ENCODE measurements at regions not wholly inside any gene's neighbourhood (a gene's known extent, or its start where the extent isn't known, plus 50 kb on each side); places are given as distances from the start of the nearest gene placed in this dataset.

DNA sequence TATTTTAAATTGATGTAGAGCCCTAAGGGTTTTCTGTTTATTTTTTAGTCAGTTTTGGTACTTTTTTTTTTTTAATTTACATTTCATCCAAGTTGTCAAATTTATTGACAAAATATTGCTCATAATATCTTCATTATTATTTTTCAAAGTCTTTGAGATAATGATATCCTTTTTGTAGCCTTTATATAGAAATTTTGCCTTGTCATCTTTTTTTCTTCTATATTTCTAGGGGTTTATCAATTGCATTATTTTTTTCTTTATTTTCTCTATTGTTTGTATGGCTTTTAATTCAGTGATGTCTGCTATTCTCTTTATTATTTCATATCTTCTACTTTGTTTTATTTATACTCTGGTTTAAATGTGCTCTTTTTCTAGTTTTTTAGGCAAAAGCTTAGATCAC is 863.0 kb upstream of the GJE1 start:
- DNase-seq: no peak

DNA sequence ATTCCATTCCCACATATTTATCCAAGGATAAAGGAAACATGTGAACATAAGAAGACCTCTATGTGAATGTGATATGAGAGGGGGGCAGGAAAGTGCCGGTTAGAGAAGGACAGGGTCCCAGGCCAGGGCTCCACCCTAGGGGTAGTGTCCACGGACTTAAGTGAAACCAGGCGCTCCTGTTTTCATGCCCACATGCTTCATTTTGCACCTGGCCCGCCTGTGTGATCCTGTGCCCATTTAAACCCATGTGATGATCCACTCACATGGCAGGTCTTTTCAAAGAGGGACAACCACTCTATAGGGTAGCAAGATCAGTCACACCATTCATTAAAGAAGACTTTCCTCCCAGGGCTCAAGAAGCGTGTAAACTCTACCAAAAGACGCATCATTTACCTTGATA is 865.3 kb upstream of the GJE1 start:
- no peak for DNase-seq

DNA sequence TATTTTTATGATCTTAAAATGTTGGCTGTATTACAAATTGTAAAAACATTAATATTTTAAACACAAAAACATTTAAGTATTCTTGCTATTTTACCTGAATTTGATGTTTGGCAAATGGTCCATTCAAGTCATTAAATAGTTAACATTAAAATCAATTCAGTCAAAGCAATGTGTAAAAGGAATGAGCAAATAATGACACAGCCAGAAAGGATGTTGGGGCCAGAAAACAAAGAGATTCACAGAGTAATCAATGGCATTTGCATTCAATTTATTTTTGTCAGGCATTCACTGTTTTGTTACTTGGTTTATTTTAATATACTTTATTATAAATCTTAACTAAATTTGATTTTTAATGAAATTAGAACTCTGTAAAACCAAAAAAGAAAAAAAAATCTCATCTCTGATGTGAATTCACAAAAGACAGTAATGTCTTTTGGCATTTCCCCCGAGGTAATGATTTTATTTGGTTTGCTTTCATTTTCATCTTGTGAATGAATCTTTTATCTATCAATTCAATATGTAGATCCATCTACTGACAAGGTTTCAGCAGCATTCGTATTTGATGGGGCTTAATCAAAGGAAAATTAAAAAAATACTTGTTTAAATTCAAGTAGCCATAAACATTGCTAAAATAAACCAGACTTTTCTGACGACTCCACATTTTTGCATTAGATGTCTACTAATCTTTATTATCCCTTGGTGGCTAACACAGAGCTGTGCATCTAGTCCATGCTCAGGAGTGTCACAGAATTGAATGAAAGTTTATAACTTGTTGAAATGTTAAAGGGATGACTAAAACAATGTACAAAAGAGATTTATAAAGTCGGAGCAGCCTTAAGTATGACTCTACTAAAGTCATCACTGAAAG is 866.7 kb upstream of the GJE1 start:
- DNase-seq: no peak

DNA sequence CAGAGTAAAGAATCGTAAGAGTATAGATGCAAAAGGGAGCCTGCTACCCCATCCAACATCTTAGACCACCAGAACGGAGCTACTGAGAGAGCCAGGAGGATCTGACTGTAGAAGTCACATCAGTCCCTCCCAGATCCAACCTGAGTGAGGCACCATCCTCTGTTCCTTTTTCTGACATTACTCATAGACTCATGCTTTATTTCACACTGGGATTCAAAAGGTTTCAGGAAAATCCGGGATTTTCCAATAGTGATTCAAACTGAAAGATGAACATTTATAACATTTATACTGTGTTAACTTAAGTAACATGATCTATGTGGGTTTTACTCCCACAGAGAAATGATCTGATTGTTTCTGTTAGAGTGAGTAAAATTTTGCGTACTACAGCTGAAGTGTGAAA is 868.6 kb upstream of the GJE1 start:
- DNase-seq: no peak

DNA sequence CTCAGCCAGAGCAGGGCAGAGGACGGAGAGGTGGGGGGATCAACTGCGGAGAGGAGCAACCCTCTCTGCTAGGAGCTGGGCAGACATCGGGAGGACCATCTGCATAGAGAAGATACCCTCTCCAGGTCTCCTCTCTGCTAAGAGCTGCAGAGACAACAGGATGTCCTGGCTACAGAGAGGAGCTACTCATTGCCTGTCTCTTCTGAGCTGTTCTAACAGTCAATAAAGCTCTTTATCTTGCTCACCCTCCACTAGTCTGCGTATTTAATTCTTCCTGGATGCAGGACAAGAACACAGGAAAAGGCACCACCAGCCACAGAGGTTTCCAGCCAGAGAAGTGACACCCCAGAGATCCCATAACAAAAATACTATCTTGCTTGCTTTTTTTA is 871.1 kb upstream of the GJE1 start:
- DNase-seq: no peak

DNA sequence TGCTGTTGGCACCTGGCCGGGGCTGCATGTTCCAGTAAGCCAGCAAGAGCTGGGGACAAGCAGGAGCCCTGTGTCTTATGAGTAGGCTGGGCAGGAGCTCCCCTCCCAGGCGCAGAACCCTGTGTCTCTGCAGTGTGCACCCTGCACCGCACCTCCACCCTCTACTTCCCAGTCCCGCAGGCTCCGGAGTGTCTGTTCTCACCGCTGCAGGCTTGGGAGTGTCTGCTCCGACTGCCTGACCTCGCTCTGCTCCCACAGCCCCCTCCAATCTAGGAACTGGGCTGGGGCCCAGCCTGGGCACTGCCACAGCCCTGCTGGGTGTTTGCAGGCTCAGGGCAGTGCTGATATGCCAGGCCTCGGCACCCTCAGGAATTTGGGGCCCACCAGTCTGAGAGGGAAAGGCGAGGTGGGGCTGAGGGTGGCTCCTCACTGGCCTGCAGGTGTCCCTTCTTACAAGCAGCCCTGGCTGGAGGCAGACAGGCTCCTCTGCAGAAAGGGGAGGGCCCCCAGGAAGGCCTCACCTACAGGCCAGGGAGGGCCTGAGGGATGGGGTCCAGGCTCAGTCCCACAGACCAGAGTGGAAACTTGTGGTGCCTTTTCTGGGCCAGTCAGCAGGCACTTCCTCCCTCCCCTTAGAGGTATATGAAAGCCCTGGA is 871.6 kb upstream of the GJE1 start:
- DNase-seq: no peak

DNA sequence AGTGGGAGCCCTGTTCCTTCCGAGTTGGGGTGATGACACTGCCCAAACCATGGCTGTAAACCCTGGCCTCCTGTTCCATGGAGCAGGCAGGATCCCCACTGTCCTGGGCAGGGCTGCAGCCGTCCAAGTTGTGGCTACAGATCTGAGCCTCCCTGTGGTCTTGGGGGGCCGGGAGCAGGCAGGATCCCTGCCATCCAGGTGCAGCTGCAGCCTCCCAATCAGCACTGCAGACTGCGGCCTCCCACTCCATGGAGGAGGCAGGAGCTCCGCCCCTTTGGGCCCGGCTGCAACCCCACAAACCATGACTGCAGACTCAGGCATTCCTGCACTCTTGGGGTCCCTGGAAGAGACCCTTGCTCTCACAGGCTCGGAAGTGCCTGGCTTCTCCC is 872.1 kb upstream of the GJE1 start:
- DNase-seq: no peak

DNA sequence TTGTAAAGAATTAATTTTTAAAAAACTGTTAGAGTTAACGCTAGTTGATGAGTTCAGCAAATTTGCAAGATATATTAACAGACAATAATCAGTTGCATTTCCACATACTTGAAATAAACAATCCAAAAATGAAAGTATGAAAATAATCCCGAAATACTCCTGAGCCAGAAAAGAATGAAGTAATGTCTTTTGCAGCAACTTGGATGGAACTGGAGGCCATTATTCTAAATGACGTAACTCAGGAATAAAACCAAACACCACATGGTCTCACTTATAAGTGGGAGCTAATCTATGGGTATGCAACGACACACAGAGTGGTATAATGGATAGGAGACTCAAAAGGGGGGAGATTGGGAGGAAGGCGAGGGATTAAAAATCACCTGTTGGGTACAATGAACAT is 872.9 kb upstream of the GJE1 start:
- no peak for DNase-seq

DNA sequence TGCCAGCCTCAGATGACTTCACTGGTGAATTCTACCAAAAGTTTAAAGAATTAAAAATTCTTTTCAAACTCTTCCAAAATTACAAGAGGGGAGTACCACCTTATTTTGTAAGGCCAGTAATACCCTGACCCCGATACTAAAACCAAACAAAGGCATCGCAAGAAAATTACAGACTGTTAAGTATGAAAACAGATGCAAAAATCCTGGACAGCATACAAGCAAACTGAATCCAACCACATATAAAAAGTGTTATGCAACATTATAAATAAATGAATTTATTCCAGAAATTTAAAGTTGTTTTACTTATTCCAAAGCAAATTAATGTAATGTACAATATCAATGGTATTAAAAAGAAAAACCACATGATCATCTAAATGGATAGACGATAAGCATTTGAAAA is 873.6 kb upstream of the GJE1 start:
- no peak for DNase-seq

DNA sequence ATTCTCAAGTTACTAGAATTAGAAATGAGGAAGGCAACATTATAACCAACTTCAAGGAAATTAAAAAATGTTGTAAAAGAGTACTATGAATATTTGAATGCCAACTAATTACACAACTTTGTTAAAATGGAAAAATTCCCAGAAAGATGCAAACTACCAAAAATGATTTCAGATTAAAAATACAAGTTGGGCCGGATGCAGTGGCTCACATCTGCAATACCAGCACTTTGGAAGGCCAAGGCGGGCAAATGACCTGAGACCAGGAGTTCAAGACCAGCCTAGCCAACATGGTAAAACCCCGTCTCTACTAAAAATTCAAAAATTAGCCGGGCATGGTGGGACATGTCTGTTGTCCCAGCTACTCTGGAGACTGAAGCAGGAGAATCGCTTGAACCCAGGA is 874.2 kb upstream of the GJE1 start:
- no peak for DNase-seq

DNA sequence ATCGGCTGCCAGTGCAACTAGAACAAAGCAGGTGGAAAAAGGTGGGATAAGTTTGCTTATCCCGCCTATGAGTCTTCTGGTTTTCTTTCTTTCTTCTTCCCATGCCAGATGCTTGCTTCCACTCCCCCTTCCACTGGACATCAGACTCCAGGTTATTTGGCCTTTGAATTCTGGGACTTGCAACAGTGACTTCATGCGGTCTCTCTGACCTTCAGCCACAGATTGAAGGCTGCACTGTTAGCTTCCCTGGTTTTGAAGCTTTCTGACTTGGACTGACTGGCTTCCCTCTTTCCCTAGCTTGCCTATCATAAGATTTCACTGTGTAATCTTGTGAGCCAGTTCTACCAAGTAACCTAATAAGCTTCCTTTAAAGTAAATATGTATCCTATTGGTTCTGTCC is 878.4 kb upstream of the GJE1 start:
- DNase-seq: no peak

DNA sequence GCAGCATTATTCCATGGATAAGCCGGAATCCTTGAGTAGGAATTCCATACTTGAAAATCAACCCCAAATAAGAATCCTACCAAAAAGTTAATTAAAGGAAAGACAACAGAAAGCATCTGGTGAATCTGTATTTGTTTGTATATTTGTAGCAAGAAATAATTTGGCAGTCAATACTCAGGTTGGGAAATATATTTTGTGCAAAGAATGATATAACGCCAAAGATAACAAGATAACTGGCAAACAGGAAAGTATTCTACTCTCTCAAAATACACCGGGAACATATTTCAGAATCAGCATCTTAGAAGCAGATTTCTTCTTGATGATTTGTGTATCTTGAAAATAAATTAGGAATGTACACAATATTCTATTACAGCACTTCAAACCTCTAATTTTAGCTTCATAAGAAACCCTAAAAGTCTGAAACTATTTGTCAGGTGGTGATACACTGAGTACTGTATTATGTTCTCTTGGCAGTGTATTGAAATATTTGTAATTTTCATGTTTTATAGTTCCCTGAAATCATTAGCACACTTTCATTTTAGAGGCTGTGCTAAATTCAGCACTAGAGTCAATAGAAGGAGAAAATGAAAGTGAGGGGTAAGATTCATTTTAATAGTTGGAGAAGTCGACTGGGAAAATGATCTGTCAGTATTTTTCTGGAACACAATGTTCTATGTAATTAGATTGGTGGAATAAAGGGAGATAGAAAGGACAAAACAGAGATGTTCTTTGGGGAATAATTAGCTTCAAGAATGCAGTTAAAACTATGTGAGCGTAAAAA is 879.7 kb upstream of the GJE1 start:
- no peak for DNase-seq

DNA sequence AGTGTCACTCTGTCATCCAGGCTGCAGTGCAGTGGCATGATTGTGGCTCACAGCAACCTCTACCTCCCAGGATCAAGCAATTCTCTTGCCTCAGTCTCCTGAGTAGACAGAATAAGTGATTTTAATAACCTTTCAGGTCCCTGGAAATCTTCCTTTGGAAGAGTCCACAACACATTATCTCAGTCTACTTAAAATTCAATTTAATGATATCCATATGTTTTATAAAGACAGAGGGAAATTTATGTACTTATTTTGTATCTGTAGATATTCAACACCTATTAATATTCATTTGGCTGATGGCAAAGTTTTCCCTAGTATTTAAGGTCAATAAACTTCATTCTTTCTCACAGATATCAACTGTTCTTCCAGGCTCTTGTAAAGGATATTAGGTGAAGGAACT is 881.4 kb upstream of the GJE1 start:
- DNase-seq: no peak

DNA sequence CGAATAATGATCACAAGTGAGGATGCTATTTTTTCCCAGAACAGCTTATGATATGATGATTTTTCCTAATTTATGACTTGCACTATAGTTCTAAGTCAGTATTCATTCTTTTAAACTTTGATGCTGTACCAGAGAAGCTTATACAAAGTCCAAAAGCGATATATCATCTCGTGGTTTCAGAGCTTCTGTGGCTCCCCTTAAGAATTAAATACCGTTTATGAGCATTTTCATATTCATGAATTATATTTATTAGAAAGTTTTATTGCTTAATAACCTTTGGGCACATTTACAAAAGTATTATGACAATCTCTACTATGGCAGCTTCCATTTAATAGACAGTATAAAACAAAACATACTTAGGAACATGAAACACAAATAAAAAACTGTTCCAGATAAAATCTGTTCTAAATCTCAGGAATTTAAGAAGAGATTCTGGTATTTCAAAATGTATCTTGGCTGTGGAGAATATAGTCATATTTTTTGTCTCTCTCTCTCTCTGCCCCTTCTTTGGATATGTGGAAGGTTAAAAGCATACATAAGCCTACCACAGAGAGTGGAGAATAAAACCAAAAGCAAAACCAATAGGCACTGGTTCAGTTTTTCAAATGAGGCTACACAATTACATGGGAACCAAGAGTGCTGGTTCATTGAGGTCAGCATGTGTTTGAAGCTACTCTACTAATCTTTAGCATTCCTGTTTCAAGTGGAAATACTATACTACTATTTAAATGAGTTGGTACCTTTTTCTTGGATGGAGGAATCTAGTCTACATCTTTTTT is 884.5 kb upstream of the GJE1 start:
- DNase-seq: no peak

DNA sequence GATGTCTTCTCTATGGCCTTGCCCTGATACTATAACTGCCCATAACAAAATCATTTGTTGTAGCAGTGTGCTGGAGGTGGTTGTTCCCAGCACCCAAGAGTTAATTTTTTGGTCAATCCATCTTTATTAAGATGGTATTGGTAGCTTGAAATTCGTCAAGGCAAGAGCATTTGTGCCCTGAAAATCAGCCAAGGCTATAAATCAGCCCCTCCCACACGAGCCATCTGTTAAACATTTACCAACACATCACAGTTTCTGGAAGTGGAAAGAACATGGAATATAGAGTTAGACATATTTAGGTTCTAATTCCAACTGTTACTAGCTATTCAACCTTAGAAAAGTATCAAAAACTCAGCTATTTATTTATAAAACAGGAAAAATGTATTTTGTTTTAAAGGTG is 888.4 kb upstream of the GJE1 start:
- no peak for DNase-seq

DNA sequence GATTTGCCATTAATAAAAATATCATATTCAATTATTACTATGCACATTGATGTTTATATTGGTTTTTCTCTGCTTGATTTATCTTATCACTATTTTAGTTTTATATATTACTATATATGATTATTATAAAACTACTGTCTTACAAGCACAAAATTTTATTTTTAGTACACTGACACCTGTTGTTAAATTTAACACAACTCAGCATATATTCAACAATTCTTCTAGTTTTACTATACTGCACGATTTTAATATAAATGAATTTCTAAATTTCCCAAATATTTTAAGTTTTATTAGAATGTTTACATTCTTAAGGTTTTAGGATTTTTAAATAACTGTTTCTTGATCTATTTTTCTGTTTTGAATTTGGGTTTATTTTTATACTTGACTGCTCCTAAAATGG is 889.8 kb upstream of the GJE1 start:
- no peak for DNase-seq

DNA sequence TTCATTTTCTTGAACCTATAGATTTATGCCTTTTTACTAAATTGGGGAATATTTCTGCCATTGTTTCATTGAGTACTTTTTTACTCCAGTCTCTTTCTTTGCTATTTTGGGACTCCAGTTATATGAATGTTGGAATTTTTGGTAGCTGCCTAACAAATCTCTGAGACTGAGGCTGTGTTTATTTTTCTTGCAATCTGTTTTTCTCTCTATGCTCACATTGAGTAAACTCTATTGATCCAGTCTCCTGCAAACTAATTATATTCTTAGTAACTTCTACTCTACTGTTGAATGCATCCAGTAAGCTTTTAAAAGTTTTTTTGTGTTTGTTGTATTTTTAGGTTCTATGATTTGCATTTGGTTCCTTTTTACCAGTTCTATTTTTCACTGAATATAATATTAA is 903.4 kb upstream of the GJE1 start:
- DNase-seq: no peak

DNA sequence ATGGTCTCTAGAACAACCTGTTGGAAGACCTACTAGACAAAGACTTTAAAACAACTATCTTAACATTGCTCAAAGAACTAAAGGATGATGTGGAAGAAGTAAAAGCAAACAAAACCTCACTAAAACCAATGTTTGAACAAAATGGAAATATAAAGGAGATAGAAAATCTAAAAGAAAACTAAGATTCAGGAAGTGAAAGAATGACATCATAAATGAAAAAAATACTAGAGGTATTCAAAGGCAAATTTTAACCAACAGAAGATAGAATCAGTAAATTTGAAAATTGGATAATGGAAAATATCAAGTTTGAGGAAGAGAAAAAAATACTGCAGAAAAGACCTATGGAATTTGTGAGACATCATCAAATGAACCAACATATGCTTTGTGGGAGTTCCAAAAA is 914.1 kb upstream of the GJE1 start:
- DNase-seq: no peak

DNA sequence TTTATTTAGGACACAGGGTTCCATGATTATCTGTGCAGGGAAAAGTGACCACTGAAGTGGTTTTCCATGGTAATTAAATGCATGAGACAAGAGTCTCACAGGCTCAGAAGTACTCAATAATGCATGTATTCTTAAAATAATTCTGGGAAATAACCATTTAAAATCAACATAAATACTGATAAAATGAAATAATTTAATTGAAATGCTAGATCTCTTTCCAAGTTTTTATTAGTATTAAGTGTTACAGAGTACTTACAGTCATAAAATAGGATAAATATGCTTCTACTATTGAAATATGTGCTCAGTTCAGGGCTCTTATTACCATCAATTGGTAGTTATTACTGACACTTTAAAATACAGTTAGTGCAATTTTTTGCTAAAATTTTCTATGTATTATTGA is 916.0 kb upstream of the GJE1 start:
- no peak for DNase-seq

DNA sequence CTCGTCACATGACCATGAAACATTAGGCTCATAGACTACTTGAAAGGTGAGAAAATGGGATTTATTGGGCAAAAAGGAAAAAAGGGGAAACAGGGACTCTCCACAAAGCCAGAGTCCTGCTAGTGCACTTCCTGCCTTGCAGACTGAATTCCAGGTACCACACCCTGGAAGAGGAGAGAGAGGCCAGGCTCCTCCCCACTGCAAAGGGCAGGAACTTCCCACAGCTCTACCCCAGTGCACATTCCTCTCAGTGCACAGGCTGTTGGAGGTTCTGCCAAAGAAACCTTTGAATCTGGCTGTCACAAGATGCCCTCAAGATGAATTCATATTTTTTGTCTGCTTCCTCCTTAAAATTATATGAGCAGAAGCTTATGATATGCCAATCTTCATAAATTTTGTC is 920.4 kb upstream of the GJE1 start:
- DNase-seq: no peak

DNA sequence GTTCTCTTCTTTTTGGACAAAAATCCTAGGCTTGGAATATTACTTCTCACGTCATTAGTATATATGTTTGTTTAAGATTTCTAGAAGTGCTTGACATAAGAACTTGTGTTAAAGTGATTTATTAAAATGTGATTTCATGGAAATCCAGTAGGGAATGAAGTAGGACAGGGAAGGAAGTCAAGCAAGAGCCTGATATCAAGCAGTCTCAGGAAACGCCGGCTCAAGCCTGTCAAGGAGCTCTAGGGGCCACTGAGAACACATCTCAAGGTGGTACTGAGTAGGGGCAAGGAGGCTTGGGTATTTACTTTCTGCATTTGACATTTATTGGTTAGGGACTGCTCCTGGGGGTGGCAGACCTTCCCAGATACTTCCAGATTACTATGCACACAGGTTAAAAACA is 920.9 kb upstream of the GJE1 start:
- DNase-seq: no peak

DNA sequence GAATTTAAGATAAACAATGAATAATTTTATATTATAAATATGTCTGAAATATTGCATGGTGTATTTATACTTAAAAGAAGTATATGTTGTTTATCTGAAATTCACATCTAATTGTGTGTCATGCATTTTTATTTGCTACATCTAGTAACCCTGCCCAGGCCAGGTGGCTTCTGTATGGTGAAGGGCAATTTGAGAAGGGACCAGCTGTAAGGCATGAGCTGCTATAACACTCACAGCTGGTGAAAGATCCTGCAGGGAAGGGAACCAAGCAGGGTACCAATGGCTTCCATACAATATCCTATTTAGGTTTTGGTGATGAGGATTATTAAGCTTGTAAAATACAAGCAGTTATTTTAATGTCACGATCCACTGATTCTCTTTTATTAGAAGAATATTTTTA is 921.8 kb upstream of the GJE1 start:
- no peak for DNase-seq

DNA sequence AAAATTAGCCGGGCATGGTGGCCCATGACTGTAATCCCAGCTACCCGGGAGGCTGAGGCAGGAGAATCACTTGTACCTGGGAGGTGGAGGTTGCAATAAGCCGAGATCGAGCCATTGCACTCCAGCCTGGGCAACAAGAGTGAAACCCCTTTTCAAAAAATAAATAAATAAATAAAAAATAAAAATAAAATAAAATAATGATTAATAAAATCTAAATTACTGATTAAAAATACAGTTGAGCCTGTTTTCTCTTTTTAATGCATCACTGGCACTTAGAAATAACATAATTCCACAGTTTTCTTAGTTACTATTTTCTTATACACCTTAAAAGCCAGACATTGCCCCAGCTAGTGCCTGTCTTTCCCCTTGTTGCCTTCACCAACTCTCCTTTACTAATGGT is 922.8 kb upstream of the GJE1 start:
- DNase-seq: no peak

Measured in stimulated activated CD4-positive, alpha-beta T cell treated with anti-CD3 and anti-CD28 coated beads, Interleukin-15, amount 100 ng/mL, for 24 hours (primary cell).